ENCODE measurements at regions not wholly inside any gene's neighbourhood (a gene's known extent, or its start where the extent isn't known, plus 50 kb on each side); places are given as distances from the start of the nearest gene placed in this dataset.

DNA sequence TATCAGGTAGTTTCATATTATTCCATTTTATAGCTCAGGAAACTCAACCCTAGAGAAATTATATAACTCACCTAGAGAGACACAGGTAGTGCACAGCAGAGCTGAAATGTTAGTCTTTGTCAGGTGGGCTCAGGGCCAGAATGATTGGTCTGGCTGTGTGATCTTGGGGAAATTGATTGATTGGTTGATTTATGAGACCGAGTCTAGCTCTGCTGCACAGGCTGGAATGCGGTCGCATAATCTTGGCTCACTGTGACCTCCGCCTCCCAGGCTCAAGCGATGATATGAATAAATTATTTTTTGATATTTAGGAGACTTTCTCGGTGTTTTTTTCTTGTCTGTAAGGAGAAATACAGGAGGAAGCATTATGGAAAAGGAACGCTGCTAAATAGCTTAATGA is 239.9 kb upstream of the SLC10A2 start:
- DNase-seq = no peak

DNA sequence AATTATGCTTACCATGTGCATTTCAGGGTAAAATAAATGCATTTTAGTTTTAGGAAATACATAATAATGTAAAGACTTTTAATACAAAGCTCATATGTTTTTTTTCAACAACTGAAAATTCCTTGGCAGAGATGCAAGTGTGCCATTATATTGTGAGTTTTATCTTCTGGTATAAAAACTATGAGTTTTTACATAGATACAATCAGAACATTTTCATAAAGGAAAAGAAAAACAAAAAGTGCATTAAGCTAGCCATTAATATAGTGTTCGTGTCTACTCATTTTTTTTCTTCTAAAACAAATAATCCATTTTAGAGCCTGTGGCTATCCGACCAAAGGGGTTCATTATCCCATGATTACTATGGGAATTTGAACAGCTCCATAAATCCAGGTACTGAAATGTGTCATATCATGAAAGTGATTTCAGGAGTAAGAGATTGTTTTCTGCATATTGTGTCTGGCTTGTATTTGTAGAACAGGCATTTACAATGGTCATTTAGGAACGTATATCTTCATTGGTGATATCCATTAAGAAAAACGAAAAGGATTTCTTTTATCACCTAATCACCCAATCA is 236.9 kb upstream of the SLC10A2 start:
- DNase-seq = no peak

DNA sequence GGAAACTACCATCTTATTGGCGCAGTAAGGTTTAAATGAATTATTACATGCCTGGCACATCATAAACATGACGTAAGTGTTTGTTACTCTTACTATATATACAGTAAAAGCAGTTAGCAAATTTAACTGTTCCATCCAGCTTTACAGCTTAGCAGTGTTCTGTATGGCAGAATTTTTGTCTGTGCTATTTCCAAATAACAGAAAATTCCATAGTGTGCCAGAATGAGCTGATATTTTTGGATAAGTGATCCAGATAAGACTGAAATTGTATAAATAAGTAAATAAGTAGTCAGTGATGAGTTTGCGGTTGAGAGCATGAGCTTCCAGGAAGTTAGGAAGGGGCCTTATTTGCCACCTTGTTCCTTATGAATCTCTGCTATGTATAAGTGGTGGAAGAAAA is 236.5 kb upstream of the SLC10A2 start:
- no peak for DNase-seq

DNA sequence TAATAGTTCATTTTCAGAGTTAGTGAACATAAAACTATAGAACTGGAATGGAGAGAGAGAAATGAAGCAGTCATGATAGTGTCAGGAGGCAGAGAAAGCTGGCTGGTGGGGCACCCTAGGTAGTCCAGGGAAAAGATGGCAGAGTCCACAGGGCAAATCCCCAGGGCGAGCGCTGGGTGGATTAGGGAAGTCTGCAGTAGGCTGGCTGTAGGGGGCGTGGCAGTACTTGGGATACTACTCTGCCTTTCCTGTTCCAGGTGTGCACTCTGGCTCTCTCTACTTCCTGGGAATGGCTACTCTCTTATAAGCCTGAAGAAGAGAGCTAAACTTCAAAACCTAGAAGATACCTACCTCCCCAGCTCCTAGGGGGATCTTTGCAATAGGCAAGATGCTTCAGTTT is 232.9 kb upstream of the SLC10A2 start:
- no peak for DNase-seq

DNA sequence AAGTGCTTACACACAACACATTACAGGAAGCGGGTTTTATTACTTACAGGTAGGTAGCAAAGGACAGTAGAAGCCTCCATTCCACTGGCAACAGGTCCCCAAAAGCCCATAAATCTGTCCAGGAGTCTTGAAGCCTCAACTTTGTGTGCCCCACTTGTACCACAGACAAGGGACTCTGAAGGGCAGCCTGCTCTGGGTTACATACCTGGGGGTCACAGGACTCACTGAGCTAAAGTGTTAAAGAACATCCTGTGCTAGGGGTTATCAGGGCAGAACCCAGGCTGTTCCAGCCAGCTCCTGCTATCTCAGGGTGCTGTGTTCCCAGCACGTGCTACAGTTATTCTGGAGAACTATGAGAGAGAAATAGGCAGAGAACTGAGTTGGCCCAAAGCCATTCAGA is 230.9 kb upstream of the SLC10A2 start:
- no peak for DNase-seq

DNA sequence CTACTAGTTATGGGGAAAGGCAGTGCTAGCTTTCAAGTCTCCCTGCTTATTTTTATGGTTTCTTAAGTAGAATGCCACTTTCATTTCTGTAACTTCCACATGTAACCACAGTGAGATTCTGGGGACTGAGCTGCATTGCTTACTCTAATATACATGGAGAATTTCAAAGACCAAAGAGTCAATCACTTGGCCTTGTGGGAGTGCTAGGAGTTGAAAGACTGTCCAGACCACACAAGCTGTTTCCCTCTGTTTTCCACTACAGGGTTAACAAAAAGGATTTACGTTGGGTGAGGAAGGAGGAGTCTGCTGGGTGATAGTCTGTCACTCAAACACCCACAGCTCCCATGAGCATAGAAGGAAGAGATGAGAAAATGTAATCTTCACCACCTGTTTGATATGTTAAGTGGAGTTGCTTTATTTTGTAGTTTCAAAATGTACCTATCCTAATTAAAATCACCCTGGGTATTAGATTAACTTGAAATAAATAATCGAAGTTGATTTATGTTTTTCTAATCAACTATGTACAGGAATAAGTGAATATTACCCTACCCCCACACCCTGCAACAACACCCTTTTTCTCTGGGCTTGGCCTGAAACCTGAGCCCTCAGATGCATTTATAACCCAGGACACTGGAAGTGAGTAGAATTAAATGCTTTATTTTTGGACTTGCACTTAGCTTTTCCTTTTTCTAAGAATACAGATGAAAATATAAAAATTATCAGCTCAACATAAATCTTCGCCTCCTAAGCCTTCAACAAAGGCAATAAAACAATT is 225.8 kb upstream of the SLC10A2 start:
- no peak for DNase-seq

DNA sequence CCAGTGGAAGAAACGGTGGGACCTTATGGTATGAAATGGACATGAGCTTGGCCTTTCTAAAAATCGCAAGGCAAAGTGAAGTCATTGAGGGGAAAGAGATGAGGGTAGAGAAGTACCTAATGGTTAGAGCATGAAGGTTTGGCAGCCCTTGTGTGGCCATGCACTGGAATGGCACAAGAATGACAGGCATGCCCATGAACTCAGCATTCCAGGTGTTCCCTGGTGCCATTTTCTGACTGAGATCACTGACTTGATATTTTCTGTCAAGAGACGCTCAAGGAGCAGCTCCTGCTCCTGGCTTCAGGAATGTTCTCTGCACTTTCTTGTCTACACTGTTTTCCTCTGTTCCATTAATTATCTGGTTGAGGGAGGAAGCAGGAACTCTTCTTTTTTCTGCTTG is 225.0 kb upstream of the SLC10A2 start:
- no peak for DNase-seq

DNA sequence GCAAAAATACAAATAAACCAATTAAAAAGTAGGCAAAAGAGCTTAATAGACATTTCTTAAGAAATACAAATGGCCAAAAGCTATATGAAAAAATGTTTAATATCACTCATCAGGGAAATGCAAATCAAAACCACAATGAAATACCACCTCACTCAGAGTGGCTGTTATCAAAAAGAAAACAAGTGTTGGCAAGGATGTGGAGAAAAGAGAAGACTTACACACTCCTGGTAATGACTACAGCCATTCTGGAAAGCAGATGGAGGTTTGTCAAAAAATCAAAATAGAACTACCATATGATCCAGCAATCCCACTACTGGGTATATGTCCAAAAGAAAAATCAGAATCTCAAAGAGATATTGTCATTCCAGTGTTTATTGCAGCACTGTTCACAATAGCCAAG is 223.5 kb upstream of the SLC10A2 start:
- DNase-seq = no peak

DNA sequence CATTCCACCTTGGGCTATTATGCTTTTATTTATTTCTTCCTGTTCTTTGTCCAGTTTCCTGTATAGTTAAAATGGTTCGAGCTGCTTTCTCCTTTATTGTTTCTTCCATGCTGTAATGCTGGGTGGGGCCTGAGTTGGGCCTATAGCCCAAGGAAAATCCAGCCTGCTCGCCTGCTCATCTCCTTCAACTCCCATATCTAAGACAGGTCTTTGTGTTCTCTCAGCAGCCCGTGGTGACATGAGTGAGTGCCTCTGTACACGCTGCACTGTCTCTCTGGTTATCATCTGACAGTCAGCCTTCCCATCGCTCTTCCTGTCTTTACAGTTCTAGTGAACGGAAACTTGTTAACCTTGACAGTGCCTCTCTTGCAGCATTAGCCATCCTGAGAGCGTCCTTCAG is 221.9 kb upstream of the SLC10A2 start:
- DNase-seq = no peak

DNA sequence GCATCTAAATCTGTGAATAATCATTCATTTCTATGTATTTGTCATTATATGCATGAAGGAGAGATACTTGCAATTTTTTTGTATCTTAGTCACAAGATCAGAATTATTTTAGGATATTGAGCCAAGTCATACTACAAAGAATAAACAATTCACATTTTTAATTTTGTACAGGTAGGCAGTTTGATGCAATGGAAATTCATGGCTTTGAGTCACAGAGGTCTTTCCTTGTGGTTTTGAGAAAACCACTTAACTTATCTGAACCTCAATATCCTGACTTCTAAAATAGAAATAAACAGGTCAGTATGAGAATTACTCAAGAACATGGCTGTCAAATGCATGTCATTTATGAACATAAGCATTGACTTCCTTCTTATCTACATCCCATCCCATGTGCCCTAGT is 221.4 kb upstream of the SLC10A2 start:
- no peak for DNase-seq

DNA sequence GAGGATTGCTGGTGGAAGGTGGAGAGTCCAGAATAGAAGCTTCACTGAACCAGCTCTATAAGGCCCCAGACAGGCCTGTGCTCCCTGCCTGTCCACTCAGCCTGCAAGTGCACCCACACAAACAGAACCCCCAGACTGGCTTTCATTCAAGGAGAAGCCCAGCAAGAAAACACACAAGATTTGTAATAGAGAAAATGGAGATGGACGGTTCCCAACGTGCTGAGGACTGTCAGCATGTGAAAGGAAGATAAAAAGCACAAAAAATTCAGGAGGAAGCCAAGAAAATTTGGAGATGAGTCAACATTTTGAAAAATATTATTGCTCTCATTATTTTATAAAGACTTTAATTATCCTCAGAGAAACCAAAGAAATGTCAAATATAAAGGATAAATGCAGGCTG is 218.2 kb upstream of the SLC10A2 start:
- no peak for DNase-seq

DNA sequence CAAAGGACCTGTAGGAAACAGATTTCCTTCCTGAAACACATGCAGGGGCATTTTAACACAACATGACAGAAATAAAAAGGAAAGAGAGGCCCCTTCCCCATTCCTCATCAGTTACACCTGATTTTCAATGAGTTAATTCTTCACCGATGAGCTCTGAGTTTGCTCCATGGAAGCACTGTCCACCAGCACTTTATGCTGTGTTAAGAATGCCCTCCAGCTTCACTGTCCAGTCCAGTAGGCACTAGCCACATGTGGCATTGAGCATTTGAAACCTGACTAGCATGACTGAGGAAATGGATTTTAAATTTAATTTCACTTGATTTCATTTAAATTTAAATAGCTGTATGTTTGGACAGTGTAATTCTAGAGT is 217.2 kb upstream of the SLC10A2 start:
- no peak for DNase-seq

DNA sequence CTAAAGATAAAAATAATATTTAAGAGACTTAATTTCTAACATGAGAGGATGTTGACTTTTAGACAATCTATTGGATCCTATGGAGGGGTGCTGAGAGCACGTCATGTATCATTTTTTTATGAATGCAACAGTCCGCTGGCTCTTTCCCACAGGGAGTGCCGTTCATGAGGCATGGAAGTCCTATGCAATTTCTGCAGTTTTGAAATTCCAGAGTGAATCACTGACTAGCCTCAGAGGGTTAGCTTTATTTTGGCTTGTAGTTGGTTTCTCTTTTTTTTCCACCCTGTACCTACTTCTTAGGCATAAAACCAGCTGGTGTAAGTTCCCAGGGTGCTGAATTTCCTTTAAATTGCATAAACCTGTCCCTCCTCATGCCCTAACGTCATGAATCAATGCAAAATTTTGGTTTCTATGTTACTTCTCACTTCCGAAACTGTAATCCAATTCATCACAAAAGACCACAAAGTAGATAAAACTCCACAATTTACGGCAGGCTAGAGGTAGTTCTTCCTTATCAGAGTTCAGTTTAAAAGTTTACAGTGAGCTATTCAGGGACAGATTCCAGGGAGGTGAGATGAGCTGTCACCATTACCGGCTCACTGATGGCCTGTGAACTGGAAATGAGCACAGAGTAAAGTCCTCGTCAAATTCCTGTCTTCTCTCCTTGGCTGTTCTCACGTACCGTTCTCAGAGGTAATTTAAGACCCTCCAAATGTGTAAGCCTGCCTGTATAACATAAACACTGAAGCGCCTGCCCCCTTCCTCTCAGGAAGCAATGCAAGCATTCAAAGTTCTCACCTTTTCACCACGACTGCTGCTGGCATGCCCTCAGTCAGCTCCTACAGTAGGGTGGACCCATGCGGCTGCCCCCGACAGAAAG is 216.6 kb upstream of the SLC10A2 start:
- no peak for DNase-seq

DNA sequence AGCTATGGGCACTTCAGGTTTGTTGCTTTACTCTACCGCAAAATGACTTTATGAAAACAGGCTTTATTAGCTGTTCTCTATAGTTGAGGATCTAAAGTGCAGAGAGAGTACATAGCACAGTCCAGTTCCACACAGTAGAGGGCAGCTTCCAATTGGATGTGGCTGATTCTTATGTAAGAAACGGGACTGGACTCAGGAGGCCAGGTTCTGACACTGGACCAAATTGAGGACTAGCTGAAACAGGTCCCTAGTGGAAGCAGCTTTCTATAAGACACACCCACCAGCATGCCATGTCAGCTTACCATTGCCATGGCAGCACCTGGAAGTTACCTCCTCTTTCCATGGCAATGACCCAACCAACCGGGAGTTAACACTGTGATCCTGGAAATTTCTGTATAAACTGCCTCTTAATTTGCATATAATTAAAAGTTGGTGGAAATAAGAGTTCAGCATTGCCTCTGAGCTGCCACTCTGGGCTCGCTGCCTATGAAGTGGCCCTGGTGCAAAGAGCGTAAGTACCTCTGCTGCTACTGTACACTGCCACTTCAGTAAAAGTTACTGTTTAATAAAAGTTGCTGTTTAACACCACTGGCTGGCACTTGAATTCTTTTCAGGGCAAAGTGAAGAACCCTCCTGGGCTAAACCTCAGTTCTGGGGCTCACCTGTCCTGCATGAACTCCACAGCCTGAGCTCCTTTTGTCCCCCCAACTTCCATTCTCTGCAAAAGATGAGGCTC is 211.9 kb upstream of the SLC10A2 start:
- DNase-seq = no peak

DNA sequence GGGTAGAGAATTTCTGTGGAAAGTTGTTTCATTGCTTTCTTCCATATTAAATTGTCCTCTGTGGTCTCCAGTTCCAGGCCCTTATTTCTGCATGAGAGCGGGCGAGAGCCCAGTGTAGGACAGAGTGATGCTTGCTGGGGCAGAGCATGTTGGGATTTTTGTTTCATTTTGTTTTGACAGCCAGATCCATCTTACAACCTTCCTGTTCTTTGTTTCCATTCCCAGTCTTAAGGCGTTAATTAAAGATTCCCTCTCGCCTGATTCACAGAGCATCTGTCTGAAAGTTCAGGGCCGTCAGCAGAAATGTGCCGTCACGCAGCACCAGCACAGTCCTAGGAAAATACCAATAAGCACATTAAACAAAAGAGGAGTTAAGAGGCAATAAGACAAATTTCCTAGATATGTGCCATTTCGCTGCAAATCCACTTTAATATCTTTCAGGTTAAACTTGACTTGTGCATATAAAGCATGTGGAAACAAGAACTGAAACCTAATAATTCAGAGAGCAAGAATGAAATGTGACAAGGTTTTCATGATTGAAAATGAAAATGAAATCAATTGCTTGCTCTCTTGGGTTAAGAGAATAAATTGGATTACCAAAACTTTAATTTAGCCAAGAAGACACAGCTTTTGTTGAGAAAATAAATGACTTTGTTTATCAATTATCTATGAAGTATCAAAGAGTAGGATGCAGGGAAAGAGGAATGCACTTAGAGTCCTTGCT is 210.7 kb upstream of the SLC10A2 start:
- DNase-seq = no peak

DNA sequence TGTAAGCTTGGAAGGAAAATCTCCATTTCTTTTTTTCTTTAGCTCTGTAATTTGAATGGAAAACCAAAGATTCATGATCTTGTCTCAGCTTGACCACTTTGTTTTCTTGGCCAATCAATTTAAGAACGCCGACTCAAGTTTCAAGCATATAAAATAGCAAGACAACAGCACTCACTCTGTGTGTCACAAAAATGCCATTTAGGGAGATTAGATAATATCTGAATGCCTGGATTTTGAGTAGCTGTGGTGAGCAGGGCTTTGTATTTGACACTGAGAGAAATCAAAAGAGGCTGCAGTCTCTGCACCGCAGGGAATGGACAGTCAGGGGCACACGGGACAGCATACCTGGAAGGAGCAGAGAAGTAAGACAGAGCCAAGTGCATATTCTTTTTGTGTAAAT is 209.5 kb upstream of the SLC10A2 start:
- DNase-seq = no peak

DNA sequence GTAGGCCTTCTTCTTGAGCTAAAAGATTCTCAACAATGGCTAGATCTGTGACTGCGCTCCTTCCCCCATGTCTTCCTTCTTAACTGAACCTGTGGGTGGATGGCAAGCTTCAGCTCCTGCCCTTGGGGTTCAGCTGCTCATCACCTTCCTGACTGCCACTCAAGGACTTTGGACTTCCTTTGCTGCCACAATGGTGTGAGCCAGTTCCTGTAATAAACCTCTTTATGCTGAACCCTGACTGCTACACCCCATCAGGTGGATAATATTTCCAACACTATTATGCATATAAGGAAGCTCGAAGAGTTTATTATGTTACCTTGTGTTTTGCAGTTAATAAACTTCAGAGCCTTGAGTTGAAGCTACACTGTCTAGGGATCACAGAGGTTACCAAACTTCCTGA is 208.9 kb upstream of the SLC10A2 start:
- no peak for DNase-seq

DNA sequence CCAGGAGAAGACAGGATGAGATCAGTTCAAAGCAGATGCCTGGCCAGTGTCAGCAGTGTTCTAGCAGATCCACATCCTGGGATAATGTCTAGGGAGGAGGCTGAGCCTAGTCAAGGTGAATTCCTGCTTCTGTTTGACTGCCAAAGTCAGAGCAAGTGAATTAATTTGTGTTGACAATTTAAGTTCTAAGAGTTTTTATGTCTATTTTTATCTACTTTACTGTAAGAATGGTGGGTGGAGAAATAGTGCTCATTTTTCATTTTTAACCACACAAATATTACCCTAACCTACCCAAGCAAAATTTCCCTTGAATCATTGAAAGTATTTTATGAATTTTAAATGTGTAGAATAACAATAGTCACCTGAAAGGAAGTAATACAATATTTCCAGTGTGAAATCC is 207.6 kb upstream of the SLC10A2 start:
- no peak for DNase-seq

DNA sequence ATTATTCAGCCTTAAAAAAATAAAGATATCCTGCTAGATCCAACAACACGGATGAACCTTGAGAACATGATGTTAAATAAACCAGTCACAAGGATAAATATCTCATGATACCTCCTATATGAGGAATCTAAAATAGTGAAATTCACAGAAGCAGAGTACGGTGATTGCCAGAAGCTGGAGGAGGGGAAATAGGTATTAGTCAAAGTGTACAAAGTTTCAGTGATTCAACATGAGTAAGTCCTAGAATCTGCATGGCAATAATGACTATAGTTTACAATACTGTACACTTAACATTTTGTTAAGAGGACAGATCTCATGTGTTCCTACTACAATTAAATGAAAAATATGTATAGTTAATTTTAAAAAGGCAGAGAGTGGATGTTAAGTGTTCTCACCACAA is 206.6 kb upstream of the SLC10A2 start:
- DNase-seq = no peak

DNA sequence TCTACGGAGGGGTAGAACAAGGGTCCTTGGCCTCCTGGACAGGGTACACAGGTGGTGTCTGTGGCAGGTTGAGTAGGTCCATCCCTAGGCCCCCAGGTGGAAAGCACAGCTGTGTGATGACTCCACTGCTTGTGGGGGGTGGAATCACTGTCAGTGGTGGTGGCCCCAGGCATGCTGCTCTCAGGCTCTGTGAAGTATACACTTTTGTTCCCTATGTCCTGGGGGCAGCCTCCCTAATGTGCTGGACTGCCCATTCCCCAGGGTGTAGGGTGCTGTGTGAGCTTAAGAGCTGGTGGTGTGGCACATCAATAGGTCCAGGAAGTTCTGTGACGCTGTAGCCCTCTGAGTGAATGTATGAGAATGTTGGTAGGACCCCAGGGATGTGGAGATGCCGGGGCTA is 197.2 kb upstream of the SLC10A2 start:
- no peak for DNase-seq

DNA sequence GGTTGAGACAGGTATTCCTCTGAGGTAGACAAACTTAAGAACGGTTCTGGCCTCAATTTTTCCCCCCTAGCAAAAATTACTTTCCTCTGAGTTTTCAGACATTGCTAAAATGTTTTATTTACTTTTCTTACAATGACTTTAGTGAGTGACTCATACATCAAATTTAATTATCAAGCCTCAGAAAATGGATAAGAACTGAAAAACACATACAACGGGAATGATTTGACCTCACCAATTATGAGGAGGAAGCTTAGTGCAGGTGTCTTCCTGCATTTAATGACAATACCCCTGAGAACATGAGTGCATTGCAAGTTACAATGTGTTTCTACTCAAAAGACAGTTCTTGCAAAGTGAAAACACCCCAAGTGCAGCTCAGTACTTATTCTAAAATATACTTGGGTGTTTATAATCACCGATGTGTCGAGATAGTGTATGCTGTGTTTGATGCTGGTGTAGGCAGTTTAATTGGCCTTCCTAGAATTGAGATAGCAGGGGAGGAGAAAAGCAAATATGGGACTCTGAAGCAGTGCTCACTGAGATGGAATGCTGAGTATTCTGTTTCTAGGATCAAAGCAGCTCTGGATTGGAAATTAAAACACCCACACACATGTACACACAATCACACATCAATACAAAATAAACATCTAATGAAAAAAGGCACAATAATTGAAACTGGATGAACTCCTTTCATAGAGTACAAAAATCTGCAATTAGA is 189.5 kb upstream of the SLC10A2 start:
- DNase-seq = no peak

DNA sequence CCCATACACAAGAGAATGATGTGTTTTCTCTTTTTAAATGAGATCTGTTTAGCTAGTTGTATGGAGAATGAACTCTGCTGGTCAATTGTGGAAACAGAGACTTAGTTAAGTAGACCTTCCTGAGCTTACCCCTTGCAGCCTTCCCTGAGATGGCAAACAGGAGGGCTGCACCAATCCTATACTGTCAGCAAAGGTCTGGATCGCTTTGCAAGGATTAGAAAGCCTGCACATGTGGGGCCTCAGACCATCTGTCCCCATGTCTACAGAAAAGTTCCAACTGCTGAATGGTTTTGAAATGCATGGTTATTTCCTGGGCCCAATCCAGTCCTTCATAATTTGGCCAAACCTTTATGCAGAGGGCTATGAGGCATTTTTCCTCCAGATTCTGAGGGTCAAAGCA is 183.9 kb upstream of the SLC10A2 start:
- no peak for DNase-seq

Measured in DMS53 (cell line).